Sigmoid colon (tissue), 4 donors: ENCODE measurements at regions not wholly inside any gene's neighbourhood (a gene's known extent, or its start where the extent isn't known, plus 50 kb on each side); places are given as distances from the start of the nearest gene placed in this dataset.

Experiments
- POLR2A ChIP-seq, 2 donors: fragments of 450-650 bp; IDR thresholded peaks; one replicate each; pipeline ENCODE4 v1.6.1; 2016; ENCODE audit warnings: antibody characterized with exemption in 2 of 2, mild to moderate bottlenecking in 2 of 2, moderate library complexity in 2 of 2
- POLR2AphosphoS5 ChIP-seq, 4 donors: sonication (generic); formaldehyde crosslinking; IDR thresholded peaks; one replicate each; pipeline ENCODE4 v1.6.1; 2017; ENCODE audit warnings: antibody characterized with exemption in 4 of 4
- TF ChIP-seq, protein P1 (sequence below), 4 experiments: fragments of 450-650 bp in 3 of 4; fragments of 200-600 bp in 1 of 4; IDR thresholded peaks; one replicate each; pipeline ENCODE4 v1.5.1; 2016 to 2019; ENCODE audit warnings: antibody characterized with exemption in 4 of 4, mild to moderate bottlenecking in 3 of 4, moderate library complexity in 2 of 4

DNA sequence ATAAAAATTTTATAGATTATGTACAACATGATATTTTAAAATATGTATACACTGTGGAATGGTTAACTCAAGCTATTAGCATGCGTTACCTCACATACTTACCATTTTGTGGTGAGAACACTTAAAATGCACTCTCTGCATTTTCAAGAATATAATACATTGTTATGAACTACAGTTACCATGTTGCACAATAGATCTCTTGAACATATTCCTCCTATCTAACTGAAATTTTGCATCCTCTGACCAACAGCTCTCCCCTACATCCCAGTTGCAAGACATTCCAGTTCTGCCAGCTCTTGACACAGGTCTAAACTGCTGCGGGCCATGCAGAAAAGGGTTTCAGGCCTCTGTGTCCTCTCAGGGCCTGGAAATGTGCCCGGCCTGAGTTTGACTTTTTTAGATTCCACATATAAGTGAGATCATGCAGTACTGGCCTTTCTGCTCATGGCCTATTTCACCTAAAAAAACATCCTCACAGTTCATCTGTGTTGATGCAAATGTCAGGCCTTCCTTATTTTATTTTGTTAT, 113.7 kb downstream of the CDCA7 start:
- TF ChIP-seq, protein P1, sequence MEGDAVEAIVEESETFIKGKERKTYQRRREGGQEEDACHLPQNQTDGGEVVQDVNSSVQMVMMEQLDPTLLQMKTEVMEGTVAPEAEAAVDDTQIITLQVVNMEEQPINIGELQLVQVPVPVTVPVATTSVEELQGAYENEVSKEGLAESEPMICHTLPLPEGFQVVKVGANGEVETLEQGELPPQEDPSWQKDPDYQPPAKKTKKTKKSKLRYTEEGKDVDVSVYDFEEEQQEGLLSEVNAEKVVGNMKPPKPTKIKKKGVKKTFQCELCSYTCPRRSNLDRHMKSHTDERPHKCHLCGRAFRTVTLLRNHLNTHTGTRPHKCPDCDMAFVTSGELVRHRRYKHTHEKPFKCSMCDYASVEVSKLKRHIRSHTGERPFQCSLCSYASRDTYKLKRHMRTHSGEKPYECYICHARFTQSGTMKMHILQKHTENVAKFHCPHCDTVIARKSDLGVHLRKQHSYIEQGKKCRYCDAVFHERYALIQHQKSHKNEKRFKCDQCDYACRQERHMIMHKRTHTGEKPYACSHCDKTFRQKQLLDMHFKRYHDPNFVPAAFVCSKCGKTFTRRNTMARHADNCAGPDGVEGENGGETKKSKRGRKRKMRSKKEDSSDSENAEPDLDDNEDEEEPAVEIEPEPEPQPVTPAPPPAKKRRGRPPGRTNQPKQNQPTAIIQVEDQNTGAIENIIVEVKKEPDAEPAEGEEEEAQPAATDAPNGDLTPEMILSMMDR (IDR thresholded peaks at IDR 0.05): no peak
- TF ChIP-seq POLR2AphosphoS5 (IDR thresholded peaks at IDR 0.05): no peak
- no peak for TF ChIP-seq POLR2A (IDR thresholded peaks at IDR 0.05)
